PC-3 (cell line): ENCODE measurements at regions not wholly inside any gene's neighbourhood (a gene's known extent, or its start where the extent isn't known, plus 50 kb on each side); places are given as distances from the start of the nearest gene placed in this dataset.

Experiments
- EZH2 ChIP-seq: fragments of 300-600 bp; sonication (generic); IDR thresholded peaks from one replicate; pipeline ENCODE4 v1.6.1; 2017; ENCODE audit warnings: antibody characterized with exemption, mild to moderate bottlenecking, low read length; ENCODE audit not compliant: unreplicated experiment
- EZH2phosphoT487 ChIP-seq: fragments of 300-600 bp; sonication (generic); IDR thresholded peaks from 2 replicates; pipeline ENCODE4 v1.6.1; 2018; ENCODE audit warnings: mild to moderate bottlenecking, antibody characterized with exemption, low read length, borderline replicate concordance
- TF ChIP-seq, protein P1 (sequence below): fragments of 300-600 bp; sonication (generic); conservative IDR thresholded peaks from 2 replicates; pipeline ENCODE4 v1.5.1; 2017; ENCODE audit warnings: antibody characterized with exemption, low read depth, mild to moderate bottlenecking, low read length

DNA sequence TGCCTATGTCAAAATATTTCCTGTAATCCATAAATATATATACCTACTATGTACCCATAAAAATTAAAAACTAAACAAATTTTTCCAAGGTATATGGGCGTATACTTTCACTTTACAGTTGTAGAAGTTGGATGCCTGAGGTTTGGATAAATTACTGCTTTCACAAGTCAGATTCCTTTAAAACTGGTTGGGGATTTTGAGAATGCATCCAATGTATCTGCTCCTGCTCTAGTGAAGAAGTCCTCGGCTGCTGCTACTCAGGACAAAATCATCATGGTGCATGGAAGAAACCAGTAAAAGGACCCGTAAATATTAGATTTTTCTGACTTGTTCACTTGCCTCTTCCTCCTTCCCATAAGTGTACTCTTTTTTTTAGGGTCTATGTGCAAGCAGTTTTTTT lies 841.1 kb downstream of the USP25 start:
- TF ChIP-seq, protein P1, sequence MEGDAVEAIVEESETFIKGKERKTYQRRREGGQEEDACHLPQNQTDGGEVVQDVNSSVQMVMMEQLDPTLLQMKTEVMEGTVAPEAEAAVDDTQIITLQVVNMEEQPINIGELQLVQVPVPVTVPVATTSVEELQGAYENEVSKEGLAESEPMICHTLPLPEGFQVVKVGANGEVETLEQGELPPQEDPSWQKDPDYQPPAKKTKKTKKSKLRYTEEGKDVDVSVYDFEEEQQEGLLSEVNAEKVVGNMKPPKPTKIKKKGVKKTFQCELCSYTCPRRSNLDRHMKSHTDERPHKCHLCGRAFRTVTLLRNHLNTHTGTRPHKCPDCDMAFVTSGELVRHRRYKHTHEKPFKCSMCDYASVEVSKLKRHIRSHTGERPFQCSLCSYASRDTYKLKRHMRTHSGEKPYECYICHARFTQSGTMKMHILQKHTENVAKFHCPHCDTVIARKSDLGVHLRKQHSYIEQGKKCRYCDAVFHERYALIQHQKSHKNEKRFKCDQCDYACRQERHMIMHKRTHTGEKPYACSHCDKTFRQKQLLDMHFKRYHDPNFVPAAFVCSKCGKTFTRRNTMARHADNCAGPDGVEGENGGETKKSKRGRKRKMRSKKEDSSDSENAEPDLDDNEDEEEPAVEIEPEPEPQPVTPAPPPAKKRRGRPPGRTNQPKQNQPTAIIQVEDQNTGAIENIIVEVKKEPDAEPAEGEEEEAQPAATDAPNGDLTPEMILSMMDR: no peak
- TF ChIP-seq EZH2 (no peak), EZH2phosphoT487 (no peak)
